Naive B cell (primary cell): ENCODE measurements at regions not wholly inside any gene's neighbourhood (a gene's known extent, or its start where the extent isn't known, plus 50 kb on each side); places are given as distances from the start of the nearest gene placed in this dataset.

Source experiments
- ATAC-seq, 2 donors: fragments of 150-1000 bp; cut with Tn5 transposase; 2 replicates each; pipeline ENCODE4 v1.10.0; 2021; ENCODE audit warnings: low read depth in 2 of 2, mild to moderate bottlenecking in 2 of 2, moderate library complexity in 2 of 2
- DNase-seq: peaks from one replicate; pipeline ENCODE4 v3.0.0; 2022
- H3K27ac Mint-ChIP-seq, 6 donors: one replicate each; pipeline ENCODE4 v1.8.0; 2020 to 2022; ENCODE audit warnings: mild to moderate bottlenecking in 6 of 6, mixed read lengths in 6 of 6, moderate library complexity in 5 of 6, inconsistent platforms in 2 of 6
- H3K27me3 Mint-ChIP-seq, 3 donors: one replicate each; pipeline ENCODE4 v1.8.0; 2021 to 2022; ENCODE audit warnings: mixed read lengths in 3 of 3, mild to moderate bottlenecking in 1 of 3
- H3K36me3 Mint-ChIP-seq, 2 donors: one replicate each; pipeline ENCODE4 v1.8.0; 2020 to 2022; ENCODE audit warnings: mixed read lengths in 2 of 2, inconsistent platforms in 1 of 2, mild to moderate bottlenecking in 1 of 2
- H3K4me1 Mint-ChIP-seq, 3 donors: one replicate each; pipeline ENCODE4 v1.8.0; 2020 to 2022; ENCODE audit warnings: mixed read lengths in 3 of 3, inconsistent platforms in 1 of 3, mild to moderate bottlenecking in 1 of 3, moderate library complexity in 1 of 3
- H3K4me3 Mint-ChIP-seq, 8 donors: one replicate each; pipeline ENCODE4 v1.8.0; 2020 to 2022; ENCODE audit warnings: mild to moderate bottlenecking in 8 of 8, mixed read lengths in 8 of 8, moderate library complexity in 8 of 8, inconsistent platforms in 2 of 8
- H3K9me3 Mint-ChIP-seq, 7 donors: one replicate each; pipeline ENCODE4 v1.8.0; 2020 to 2022; ENCODE audit warnings: mixed read lengths in 7 of 7, mild to moderate bottlenecking in 5 of 7, inconsistent platforms in 2 of 7, moderate library complexity in 1 of 7

DNA sequence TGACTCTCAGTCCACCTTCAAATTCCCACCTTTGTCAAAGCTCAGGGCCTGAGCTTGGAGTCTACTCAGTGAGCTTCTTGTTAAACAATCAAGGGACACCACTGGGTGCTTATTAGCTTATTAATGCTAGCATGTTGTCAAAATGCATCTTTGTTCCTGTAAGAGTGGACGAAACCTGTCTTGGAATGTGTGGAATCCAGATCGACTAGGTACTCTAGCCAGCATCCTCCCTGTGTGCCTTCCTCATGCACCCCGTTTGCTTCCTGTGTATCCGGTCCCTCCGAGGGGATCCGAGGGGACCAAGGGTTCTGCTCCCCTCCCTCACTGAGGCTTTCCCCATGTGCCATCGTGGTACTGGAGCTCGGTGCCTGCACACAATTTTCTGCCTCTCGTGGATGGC, 75.7 kb upstream of the UBE3A start:
- H3K9me3 Mint-ChIP-seq, result peaks cover 0 to 3% (median 0%) of the 10 kb centered on the region in 7 donors
- no peak overlapping the region for H3K27ac Mint-ChIP-seq
- no peaks in the 10 kb centered on the region for H3K36me3 Mint-ChIP-seq
- no peaks in the 10 kb centered on the region for H3K4me1 Mint-ChIP-seq
- ATAC-seq (no peak), DNase-seq (no peak)
- H3K27me3 Mint-ChIP-seq, result no peaks in the 10 kb centered on the region
- no peak overlapping the region for H3K4me3 Mint-ChIP-seq

DNA sequence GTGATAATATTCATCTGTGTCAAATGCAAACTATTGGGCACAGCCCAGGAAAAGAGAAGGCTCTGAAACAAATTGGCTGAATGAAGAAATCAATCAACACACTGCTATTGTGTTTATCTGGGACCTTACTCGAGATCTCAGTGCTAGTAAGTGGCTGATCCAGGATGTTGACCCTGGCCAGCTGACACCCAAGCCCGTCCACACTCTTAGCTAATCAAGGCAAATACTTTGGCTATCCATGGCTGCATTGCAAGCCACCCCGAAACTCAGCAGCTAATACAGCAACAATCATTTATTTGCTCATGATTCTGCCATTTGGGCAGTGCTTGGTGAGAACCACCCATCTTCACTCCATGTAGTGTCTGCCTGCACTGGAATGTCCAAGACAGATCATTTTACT, 74.1 kb upstream of the UBE3A start:
- H3K9me3 Mint-ChIP-seq, result peaks cover 0 to 3% (median 0%) of the 10 kb centered on the region in 7 donors
- H3K4me1 Mint-ChIP-seq, result no peaks in the 10 kb centered on the region
- H3K36me3 Mint-ChIP-seq, result no peaks in the 10 kb centered on the region
- H3K27ac Mint-ChIP-seq, result no peak overlapping the region
- H3K4me3 Mint-ChIP-seq, result no peak overlapping the region
- peaks cover 0 to 4% (median 0%) of the 10 kb centered on the region in 3 donors for H3K27me3 Mint-ChIP-seq
- DNase-seq (no peak), ATAC-seq (no peak)

DNA sequence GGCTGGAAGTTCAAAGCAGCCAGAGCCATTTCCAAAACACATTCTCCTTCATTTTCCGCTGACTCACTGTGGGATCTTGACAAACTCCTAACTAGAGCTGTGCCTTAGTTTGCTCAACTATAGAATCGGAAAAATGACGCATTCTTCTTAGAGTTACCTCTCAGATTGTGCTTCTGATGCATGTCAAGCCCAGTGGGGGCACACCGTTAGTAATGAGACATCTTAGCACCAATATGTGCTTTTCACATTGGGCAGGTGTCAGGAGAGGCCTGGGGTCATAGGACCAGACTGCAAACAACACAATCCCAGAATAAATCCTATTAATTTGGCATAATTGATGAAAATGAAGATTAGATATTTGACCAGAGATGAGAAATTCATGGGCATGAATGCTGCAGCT, 71.3 kb upstream of the UBE3A start:
- no peaks in the 10 kb centered on the region for H3K9me3 Mint-ChIP-seq
- H3K4me1 Mint-ChIP-seq, result no peaks in the 10 kb centered on the region
- no peak for DNase-seq
- peaks cover 0 to 7% (median 5%) of the 10 kb centered on the region in 3 donors for H3K27me3 Mint-ChIP-seq
- no peak for ATAC-seq
- H3K4me3 Mint-ChIP-seq, result no peak overlapping the region
- no peaks in the 10 kb centered on the region for H3K36me3 Mint-ChIP-seq
- no peak overlapping the region for H3K27ac Mint-ChIP-seq

DNA sequence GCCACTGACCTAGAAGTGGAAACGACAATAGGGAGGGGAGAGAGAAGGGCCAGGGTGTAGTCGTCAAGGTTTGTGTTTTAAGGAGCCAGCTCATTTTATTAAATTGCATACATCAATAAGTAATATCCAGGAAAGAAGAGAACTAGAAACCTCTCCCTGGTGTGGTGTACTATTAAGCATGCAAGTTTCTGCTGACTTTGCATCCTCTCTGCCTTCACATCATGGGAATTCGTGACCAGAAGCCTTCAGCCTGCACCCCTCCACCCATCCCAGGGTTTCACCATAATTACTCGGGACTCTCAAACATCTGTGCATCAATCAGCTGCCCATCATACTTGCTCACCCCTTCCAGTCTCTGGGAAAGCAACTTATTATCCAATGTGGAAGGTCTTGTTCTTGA, 70.9 kb upstream of the UBE3A start:
- Mint-ChIP-seq H3K27ac (no peak overlapping the region), H3K4me3 (no peak overlapping the region), H3K9me3 (no peaks in the 10 kb centered on the region), H3K4me1 (no peaks in the 10 kb centered on the region), H3K27me3 (peaks cover 0 to 7% (median 5%) of the 10 kb centered on the region in 3 donors), H3K36me3 (no peaks in the 10 kb centered on the region)
- ATAC-seq (no peak), DNase-seq (no peak)

DNA sequence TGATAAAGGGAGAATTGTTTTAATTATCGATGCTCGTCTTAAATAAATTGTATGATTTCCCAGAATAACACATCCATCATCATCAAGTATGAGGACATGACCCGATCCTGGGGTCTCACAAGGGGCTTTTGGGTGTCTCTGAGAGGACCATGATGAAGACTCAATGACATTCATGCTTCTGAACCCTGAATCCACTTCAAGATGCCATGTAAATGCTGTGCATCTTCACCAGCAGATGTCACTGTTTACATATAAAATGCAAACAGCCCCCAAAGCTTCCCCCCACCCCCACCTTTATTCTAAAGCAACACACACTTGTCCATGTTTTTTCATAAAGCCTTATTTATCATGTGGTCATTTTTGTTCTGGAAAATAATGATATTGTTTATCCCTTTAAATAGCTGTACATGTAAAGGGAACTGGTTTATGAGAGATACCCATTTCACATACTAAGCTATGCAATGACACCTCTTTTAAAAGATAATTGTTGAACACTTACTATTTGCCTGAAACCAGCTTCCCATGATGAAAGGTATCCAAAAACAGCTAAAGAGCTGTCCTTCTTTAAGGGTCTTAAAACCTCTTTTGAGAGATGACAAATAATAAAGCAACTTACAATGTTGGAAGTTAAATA, 69.7 kb upstream of the UBE3A start:
- no peak overlapping the region for H3K27ac Mint-ChIP-seq
- peaks cover 0 to 3% (median 0%) of the 10 kb centered on the region in 7 donors for H3K9me3 Mint-ChIP-seq
- H3K36me3 Mint-ChIP-seq, result no peaks in the 10 kb centered on the region
- H3K27me3 Mint-ChIP-seq, result peaks cover 0 to 7% (median 5%) of the 10 kb centered on the region in 3 donors
- ATAC-seq (no peak), DNase-seq (no peak)
- H3K4me3 Mint-ChIP-seq, result no peak overlapping the region
- no peaks in the 10 kb centered on the region for H3K4me1 Mint-ChIP-seq

DNA sequence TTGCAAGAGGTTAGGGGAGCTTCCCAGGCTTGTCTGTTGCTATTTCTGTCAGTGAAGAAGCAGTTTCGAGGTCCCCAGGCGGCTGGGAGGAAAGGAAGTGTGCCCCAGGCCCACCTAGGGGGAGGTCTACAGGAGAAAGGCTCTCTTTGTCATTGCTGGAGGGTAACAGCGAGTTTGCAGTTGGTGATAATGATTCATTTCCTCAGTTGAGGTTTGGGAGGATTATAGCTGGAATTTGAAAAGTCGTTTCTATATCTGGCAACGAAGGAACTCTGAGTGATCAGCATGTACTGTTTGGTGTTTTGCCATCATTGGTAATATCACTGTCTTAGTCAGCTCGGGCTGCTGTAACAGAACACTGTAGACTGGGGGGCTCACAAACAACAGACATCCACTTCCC, 65.5 kb upstream of the UBE3A start:
- Mint-ChIP-seq H3K27ac (peak overlapping the region in 1 of 6 donors; percentile 45), H3K4me1 (no peaks in the 10 kb centered on the region), H3K27me3 (peaks cover 0 to 7% (median 5%) of the 10 kb centered on the region in 3 donors), H3K9me3 (peaks cover 0 to 4% (median 0%) of the 10 kb centered on the region in 7 donors), H3K4me3 (no peak overlapping the region), H3K36me3 (no peaks in the 10 kb centered on the region)
- ATAC-seq (no peak), DNase-seq (no peak)

DNA sequence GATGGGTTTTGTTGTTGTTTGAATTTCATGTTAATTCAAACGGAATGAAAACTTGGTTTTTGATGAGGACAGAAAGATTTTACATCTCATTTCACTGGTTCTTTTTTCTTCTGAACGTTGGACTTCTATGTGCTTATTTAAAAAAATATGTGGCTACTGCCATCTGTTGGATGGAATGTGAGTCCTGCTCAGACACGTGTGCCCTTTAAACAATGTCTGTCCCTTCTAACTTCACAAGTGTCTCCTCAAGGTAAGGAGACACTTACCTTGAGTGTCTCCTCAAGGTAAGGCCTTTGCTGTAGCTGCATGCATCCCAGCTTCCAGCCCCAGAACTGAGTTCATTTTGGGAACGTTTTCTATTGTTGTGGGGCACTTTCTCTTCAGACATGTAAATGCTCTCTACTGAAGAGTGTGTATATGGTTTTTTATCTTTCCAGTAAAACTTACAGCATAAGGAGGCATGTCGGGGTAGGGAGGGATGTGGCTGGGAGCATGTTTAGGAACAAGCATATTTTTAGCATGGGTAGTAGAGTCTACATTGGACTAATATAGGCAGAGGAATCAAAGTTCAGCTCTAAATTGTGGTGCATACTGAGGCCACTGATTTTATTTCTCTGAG, 63.1 kb upstream of the UBE3A start:
- Mint-ChIP-seq H3K9me3 (peaks cover 0 to 4% (median 0%) of the 10 kb centered on the region in 7 donors), H3K4me1 (no peaks in the 10 kb centered on the region), H3K4me3 (no peak overlapping the region), H3K27ac (no peak overlapping the region), H3K36me3 (no peaks in the 10 kb centered on the region), H3K27me3 (peaks cover 0 to 4% (median 0%) of the 10 kb centered on the region in 3 donors)
- ATAC-seq (no peak), DNase-seq (peak; percentile 3)

DNA sequence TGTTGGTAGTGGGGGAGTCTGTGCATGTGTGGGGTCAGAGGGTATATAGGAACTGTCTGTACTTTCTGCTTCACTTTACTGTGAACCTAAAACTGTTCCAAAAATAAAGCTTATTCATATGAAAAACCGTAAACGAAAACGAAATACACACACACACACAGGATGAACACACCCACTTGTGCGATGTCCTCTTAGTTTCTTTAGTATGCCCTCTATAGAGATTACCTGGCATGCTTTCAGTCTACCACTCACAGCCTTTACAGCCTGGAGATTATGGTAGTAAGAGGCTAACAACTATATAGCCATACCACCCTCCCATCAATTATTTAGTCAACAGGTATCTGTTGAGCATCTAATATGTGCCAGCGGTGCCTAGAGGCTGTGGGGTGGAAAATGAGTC, 60.0 kb upstream of the UBE3A start:
- peaks cover 0 to 4% (median 0%) of the 10 kb centered on the region in 3 donors for H3K27me3 Mint-ChIP-seq
- no peak overlapping the region for H3K27ac Mint-ChIP-seq
- DNase-seq (no peak), ATAC-seq (no peak)
- no peak overlapping the region for H3K4me3 Mint-ChIP-seq
- H3K36me3 Mint-ChIP-seq, result peaks cover 0 to 10% of the 10 kb centered on the region in 2 donors
- no peaks in the 10 kb centered on the region for H3K4me1 Mint-ChIP-seq
- peaks cover 3 to 15% (median 7%) of the 10 kb centered on the region in 7 donors for H3K9me3 Mint-ChIP-seq

DNA sequence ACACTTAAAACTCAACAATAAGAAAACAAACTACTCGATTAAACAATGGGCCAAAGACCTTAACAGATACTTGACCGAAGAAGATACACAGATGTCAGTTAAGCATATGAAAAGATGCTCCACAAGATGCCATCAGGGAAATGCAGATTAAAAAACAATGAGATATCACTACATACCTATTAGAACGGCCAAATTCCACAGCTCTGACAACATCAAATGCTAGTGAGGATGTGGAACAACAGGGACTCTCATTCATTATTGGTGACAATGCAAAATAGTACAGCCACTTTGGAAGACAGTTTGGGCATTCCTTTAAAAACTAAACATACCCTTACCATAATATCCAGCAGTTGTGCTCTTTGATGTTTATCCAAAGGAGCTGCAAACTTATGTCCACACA, 59.1 kb upstream of the UBE3A start:
- Mint-ChIP-seq H3K36me3 (peaks cover 0 to 10% of the 10 kb centered on the region in 2 donors), H3K27me3 (peaks cover 0 to 6% (median 0%) of the 10 kb centered on the region in 3 donors), H3K27ac (no peak overlapping the region), H3K4me1 (no peaks in the 10 kb centered on the region), H3K9me3 (peaks cover 3 to 16% (median 13%) of the 10 kb centered on the region in 7 donors), H3K4me3 (no peak overlapping the region)
- ATAC-seq (no peak), DNase-seq (no peak)

DNA sequence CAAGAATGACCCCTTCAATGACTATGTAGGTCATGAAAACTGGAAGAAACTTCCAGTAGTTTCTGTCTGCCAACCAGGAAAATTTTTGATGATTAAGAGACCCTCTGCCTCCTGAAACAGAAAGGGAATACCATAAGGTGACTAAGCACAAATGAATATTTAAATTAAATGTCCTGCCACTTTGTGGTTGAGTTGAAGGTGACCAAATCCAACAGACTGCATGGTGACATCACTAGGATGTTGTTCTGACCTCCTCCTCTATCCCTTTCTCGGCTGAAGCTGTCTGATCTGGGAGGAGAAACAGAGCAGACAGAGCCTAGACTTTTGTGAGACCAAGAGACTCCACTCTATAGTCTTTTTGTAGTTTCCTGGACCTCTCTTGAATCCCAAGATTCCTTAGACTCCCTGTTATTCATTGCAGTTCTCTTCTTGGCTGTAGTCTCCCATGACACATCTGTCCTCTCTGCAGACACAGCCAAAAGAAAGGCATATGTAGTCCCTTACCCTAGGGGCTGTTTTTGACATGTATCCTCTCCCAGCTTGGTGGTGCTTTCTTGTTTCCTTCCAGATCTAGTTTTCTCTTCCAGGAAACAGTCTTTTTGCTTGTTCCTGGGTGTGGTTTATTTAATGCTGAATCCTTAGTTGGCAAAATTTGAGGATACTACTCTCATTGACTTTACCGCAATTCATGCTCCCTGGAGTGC, 55.2 kb upstream of the UBE3A start:
- H3K27ac Mint-ChIP-seq, result peak overlapping the region in 1 of 6 donors; percentile 54
- peaks cover 4 to 22% of the 10 kb centered on the region in 2 donors for H3K36me3 Mint-ChIP-seq
- ATAC-seq (no peak), DNase-seq (no peak)
- peaks cover 7 to 44% (median 35%) of the 10 kb centered on the region in 7 donors for H3K9me3 Mint-ChIP-seq
- no peaks in the 10 kb centered on the region for H3K4me1 Mint-ChIP-seq
- H3K4me3 Mint-ChIP-seq, result no peak overlapping the region
- peaks cover 0 to 6% (median 0%) of the 10 kb centered on the region in 3 donors for H3K27me3 Mint-ChIP-seq

DNA sequence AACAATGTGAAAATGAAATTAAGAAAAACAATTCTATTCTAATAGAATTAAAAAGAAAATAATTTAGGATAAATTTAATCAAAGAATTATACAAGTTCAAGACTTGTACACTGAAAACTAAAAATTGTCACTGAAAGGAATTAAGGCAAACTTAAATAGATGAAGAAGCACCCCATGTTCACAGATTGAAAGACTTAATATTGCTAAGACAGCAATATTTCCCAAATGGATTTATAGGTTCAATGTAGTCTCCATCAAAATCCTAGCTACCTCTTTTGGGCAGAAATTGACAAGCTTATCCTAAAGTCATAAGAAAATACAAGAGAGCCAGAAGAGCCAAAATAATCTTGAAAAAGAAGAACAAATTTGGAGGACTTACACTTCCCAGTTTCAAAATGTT, 53.5 kb upstream of the UBE3A start:
- H3K9me3 Mint-ChIP-seq, result peaks cover 7 to 61% (median 36%) of the 10 kb centered on the region in 7 donors
- no peak overlapping the region for H3K4me3 Mint-ChIP-seq
- H3K27ac Mint-ChIP-seq, result no peak overlapping the region

More for the DNA sequence above, 53.5 kb upstream of the UBE3A start:
- Mint-ChIP-seq H3K4me1 (no peaks in the 10 kb centered on the region), H3K36me3 (peaks cover 9 to 24% of the 10 kb centered on the region in 2 donors), H3K27me3 (peaks cover 0 to 6% (median 0%) of the 10 kb centered on the region in 3 donors)
- DNase-seq, result no peak
- no peak for ATAC-seq
